ENCODE measurements at regions not wholly inside any gene's neighbourhood (a gene's known extent, or its start where the extent isn't known, plus 50 kb on each side); places are given as distances from the start of the nearest gene placed in this dataset.

DNA sequence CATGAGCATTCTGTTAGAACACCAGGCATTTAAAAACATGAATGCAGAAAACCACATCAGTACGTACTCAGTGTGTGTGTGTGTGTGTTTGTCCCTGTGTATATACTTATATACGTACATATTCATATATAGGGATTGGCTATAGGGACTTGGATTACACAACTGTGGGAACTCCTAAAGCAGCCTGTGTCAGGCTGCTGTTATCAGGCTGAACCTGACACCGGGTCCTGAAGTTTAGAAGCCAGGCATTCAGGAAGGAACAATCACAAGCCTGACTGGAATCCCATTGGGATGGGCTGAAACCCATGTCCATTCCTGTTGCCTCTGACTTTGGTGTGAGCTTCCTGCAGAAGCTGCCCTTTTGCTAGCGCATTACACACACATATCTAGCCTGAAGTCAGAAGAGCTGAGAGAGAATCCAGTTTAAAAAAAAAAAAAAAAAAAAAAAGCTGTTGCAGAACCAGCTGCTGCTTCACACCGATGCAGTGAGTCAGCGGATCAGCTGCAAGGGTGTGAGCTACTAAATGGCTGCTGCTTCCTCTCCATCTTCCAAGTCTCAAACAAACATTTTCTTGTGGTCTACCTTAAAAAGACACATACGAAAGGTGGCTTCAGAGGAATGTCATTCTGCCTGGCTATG is 348.1 kb downstream of the THBS2 start:
- no peak overlapping the region for H3K4me3 ChIP-seq
- peak overlapping the region in 1 of 21 experiments; percentile 29 for H3K27ac ChIP-seq

DNA sequence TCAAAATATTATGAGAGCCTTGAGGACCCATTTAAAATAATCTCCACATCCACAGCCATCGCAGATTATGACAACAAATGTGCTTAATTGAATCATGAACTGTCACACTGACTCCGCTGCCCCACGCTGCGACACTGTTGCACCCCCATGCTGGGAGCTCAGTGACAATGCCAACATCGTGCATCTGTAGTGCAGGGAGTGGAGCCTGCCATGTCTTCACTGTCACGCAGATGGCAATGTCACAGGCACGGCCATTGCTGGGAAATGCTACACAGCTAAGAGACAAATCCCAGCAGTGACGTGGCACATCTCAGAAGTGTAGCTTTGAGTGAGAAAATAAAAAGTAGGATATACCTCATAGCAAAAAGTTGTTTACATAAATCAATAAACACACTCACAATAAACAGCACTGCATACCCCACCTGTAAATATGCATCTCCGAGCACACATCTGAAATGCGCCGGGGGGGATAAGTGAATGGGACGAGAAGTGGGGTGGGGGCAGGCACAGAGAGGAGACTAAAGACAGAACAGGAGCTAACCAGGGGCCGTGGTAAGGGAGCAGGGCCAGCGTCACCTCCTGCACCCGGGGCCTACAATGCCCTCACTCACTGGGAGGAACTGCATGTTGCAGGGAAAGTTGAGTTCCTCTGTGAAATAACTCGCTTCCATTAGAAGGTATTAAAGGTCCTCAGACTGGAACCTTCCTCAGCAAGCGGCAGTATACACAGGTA is 349.9 kb downstream of the THBS2 start:
- Histone ChIP-seq H3K4me3 (no peak overlapping the region), H3K27ac (no peak overlapping the region)

DNA sequence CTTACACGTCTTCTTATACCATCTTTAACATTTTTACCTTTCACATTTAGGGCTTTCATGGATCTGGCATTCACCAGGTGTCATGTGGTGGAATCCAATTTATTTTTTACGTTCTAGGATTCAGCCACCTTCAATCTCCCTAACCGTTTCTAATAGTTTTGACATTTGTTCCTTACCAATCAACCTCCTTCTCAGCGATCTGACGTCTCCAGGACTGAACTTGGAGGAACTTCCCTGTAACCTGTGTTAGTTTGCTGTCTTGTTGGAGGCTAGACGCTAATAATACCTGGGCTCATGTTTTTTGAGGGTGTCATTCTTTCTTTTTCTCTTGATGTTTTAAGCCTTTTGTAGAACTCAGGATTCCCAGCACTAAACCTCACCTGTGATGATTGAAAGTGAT is 351.6 kb downstream of the THBS2 start:
- no peak overlapping the region for H3K4me3 ChIP-seq
- H3K27ac ChIP-seq = peak overlapping the region in 1 of 21 experiments; percentile 56

DNA sequence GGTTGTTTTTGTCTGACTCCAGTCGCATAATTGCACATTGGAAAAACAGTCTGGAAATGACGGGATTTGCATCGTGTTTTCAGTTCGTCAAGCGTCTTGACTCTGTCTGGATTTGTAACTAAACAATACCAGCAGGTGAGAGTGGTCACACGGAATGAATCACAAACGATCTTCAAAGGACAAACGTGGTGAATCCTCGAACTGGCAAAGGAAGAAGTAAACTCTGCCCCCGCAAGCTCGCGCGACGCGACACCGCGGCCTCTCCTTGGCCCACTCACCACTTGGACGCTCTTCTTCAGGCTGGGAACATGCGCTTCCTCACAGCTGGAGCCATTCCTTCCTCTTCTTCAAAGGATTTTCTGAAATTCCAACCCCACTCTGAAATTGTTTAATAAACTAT is 352.6 kb downstream of the THBS2 start:
- Histone ChIP-seq H3K27ac (peak overlapping the region in 5 of 21 experiments; percentile 19 to 65 (median 52)), H3K4me3 (no peak overlapping the region)

DNA sequence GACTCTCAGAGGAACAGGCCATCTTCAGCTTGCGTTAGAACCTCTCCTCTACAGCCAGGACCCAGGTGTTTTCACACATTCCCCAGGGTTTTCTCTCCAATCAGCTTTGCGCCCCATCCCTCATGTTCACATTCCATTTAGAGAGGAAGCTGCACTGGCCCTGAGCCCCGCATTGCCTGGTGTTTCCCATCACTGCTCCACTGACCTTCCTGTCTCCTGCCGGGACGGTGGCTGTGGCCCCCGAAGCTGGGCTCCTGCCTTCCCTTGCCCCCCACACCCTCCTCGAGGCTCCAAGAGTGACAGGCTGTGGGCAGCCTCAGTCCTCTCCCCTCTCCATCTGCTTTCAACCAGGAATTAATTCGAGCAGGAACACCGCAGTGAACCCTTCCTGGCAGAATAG is 357.3 kb downstream of the THBS2 start:
- Histone ChIP-seq H3K27ac (no peak overlapping the region), H3K4me3 (no peak overlapping the region)

DNA sequence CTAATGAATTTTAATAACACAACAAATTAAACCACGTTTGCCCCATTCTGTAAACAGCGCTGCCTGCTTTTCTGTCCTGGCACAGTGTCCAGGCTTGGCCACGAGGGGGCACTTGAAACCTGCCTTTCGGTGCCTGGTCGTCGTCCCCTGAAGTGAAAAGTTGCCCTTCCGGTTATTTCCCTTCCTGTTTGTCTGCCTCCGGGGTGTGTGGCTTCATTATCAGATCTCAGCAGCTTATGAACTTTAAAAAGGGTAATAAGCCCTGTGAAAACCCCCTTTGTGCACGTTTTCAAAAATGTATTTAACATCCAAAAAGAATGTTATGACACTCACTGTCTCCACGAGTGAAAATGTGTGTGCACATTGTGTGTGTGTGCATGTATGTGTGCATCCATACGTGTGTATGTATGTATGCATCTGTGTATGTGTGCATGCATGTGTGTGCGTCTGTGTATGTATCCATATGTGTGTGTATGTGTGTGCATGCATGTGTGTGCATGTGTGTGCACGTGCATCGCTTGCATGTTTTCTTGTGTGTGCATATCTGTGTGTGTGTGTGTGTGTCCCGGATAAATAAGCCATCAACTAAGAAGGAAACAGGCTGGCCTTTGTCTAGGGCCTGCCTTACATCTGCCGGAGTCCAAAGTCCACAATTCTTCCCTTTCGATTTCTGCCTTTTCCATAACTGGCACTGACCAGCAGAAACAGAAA is 358.4 kb downstream of the THBS2 start:
- Histone ChIP-seq H3K27ac (peak overlapping the region in 2 of 21 experiments; percentile 2 to 24), H3K4me3 (no peak overlapping the region)

DNA sequence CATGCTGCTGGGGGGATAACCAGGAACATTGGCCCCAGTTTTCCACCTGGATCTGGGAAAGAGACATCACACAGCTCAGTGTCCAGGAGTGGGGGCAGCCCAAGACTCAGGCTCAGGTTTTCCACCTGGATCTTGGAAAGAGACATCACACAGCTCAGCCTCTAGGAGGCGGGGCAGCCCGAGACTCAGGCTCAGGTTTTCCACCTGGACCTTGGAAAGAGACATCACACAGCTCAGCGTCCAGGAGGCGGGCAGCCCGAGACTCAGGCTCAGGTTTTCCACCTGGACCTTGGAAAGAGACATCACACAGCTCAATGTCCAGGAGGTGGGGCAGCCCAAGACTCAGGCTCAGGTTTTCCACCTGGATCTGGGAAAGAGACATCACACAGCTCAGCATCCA is 361.6 kb downstream of the THBS2 start:
- Histone ChIP-seq H3K4me3 (no peak overlapping the region), H3K27ac (no peak overlapping the region)

DNA sequence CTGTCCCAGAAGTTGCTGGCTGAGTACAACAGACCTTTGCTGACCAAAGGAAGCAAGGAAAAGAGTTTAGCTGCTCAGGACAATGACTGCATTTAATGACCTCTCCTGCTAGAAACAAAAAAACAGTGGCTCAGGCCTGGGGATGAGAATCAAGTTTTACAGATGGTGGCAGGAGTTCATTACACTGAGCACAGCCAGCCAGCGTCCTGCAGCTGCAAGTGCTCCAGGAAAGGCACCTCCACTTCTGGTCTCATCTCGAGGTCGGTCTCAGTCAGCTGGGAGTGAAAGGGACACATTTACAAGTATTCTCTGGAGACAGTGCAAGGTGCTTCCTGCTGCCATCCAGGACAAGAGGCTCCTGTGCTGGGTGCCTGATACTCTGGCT is 362.7 kb downstream of the THBS2 start:
- no peak overlapping the region for H3K4me3 ChIP-seq
- no peak overlapping the region for H3K27ac ChIP-seq

DNA sequence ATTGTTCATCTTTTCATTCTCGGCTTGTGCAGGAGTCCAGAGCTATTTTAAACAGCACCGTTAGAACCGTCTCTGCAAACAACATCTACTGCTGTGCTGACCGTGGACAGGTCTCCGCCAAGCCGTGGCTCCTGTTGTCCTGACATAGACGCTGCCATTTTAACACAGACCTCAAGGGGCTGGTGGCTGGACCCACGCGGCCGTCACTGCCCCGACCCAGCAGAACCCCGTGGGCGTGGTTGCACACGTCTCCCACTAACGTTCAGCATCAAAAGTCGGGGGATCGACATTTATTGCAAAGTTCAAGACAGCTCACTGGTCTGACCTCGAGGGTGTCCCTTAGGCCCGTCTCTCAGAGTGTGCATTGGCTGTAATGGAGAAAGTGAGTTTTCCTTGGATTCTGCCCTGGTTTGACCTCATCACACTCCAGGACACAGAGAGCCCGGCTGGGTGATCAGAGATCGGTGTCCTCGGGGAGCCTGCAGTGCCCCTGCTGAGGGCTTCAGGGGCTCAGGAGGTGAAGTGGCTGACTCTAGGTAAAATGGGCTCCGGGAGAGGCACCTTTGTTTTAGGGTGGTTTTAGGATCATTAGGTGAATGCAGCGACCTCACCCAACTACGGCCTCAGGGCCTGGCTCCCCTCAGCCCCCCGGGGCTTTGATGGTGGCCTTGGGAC is 363.2 kb downstream of the THBS2 start:
- H3K27ac ChIP-seq = no peak overlapping the region

DNA sequence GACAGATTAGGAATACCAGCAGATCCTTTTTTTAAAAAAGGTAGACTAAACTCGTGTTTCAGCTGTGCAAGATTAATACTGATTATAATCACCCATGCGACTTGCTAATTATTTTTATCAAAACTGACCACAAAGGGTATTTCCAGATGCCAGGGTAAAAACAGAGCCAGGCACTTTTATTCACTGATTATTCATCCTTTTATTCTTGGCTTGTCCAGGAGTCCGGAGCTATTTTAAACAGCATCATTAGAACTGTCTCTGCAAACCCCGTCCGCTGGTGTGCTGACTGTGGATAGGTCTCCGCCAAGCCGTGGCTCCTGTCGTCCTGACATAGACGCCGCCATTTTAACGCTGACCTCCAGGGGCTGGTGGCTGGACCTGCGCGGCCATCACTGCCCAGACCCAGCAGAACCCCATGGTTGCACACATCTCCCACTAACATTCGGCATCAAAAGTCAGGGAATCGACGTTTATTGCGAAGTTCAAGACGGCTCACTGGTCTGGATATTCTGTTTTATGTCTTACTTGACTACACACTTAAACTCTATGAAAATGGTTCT is 364.8 kb downstream of the THBS2 start:
- Histone ChIP-seq H3K27ac (no peak overlapping the region), H3K4me3 (no peak overlapping the region)

More for the DNA sequence above, 363.2 kb downstream of the THBS2 start:
- H3K4me3 ChIP-seq = no peak overlapping the region

DNA sequence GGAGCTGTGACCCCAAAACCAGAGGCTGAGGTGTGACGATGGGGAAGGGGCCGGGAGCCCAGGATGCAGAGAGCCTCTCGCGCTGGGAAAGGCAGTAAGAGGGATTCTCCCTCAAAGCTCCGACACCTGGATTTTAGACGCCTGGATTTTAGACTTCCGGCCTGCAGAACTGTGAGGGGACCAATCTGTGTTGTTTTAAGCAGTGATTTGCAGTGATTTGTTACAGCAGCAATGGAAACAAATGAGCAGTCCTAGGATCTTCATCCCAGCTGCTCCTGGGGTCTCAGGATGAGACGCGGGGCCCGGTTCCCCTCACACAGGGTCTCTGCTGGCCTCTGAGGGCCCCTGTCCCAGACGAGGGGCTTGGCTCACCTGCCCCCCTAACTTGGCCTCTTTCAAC is 365.5 kb downstream of the THBS2 start:
- H3K27ac ChIP-seq = no peak overlapping the region
- H3K4me3 ChIP-seq = no peak overlapping the region

DNA sequence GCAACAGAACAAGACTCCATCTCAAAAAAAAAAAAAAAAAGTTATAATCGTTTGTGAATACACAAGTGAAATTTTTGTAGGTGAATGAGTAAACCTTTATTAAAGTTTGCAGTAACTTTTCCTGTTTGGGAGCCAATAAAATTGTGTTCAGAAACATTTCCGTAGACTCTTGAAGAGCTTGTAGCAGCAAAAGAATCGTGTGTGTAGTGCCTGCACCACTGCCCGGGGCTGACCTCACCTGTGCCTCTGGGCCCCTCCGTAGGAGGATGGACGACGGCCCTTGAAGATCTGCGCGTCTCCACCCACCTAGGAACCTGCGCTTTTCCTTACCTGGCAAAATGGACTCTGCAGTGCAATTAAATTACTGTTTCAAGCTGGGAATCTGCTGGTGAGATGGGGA is 366.0 kb downstream of the THBS2 start:
- H3K4me3 ChIP-seq = no peak overlapping the region
- H3K27ac ChIP-seq = no peak overlapping the region

DNA sequence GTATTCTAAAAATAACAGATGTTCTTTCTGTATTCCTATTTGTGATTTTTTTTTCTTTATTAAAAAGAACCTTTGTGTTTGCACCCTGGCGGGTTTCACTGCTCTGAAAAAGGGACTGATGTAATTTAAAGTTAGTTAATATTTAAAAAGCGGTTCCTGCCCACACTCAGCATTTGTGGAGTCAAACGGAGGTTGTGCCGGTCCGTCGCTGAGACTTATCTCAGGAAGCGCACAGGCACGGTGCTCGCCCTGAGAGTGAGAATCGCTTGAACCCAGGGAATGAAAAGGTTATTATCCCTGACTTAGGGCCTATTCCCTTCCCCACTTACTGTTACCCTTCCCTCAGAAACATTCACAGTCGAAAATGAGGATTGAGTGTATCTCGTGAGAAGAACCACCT is 366.7 kb downstream of the THBS2 start:
- no peak overlapping the region for H3K27ac ChIP-seq
- no peak overlapping the region for H3K4me3 ChIP-seq

DNA sequence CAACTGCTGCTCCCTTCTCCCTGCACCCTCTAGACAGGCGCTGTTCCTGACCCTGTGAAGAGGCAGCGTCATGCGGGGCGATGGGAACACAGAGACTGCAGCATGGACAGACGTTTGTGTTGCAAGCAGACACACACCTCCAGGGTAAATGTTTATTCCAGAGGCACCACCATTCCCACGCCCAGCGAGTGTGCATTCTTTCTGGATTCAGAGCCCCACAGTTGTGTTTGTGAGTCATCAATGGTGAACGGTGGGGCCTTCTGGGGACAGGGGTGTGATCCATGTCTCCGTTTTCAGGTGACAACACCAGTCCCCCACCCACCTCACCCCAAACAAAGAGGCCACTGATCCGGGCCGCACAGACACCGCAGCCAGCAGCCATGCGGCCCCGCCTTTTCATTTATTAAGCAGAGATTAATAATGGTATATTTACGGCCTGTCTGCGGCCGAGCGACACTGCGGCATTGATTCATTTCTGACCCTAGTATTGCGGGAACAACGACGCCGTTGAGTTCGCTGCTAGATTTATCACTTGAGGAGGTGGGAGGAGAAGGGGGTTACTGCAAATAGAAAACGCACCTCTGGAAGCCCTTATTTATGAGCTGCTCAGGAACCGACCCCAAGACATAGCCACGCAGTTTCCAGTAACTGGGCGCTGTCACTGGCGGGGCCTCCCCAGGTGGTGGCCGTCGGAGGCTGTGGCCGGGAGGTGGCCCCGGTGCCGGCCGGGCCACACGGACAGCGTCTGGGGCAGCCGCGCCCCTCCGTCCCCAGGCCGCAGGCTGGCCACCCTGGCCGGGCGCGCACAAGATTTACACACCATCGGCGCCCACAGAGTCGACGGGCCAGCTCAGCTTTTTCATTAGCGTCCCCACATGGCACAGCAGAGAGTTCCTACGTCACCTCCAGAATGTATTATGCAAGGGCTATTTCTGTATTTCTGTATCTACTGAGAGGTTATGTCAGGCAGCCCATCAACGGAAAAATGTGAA is 367.6 kb downstream of the THBS2 start:
- Histone ChIP-seq H3K4me3 (no peak overlapping the region), H3K27ac (no peak overlapping the region)

DNA sequence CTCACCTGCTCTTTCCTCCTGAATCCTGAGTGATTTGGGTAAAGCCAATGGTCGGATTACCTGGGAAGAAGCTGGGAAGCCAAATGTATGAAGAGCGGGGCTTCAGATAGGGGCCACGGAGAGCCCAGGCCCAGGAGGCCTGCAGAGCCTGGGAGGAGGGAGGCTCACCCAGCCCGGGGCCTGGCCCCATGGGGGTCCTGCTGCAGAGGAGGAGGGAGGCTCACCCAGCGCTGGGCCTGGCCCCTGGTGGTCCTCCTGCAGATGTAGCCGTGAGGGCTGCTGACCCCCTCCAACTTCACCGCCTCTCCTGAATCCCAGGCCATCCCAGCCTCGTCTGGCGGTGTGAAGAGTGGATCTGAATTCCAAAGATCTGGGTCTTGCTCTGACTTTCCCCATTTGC is 368.4 kb downstream of the THBS2 start:
- H3K4me3 ChIP-seq = no peak overlapping the region
- H3K27ac ChIP-seq = no peak overlapping the region

DNA sequence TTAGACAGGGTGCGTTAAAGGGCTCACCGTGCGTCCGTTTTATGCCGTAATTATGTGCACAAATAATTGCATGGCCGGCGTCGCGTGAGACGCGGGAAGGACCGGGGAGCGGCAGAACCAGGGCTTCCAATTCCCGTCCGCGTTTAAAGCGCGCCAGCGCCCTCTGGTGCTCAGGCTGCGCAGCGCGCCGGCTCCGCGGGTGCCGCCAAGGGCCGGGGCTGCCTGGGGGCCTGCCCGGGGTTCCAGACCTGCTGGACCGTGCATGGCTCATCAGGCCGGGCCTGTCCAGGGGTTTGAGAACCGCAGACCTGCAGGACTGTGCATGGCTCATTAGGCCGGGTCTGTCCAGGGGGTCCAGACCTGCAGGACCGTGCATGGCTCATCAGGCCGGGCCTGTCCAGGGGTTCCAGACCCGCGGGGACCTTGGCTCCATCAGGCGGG is 369.0 kb downstream of the THBS2 start:
- H3K4me3 ChIP-seq = peak overlapping the region in 6 of 7 experiments; percentile 10 to 19 (median 14)
- H3K27ac ChIP-seq = peak overlapping the region in 6 of 21 experiments; percentile 3 to 75 (median 50)

DNA sequence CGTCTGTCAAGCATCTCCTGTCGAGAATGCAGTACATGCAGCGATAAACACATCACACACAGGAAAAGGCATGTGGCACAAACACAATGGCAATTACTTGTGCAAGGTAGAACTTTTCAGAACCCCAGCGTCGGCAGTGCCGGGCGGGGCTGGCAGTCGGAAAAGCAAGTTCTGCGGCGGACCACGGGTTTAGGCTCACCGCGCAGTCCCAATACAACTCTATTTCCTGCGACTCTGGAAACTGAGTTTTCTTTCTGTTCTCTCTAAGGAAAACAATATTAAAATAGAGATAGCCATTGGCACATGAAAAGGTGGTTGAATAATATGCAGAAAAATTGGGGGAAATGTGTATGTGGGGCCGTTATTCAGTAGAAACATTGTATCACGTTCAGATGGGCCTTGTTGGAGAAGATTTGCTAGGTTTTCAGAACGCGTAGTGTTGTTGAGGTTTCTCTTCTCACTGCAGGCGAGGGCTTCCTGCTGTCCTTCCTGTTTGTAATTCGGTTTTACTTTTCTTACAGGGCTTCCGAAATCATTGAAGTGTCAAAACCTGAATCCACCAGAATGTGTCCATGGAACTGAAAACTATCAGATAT is 369.5 kb downstream of the THBS2 start:
- peak overlapping the region in 6 of 7 experiments; percentile 10 to 19 (median 14) for H3K4me3 ChIP-seq
- H3K27ac ChIP-seq = peak overlapping the region in 7 of 21 experiments; percentile 3 to 75 (median 40)

DNA sequence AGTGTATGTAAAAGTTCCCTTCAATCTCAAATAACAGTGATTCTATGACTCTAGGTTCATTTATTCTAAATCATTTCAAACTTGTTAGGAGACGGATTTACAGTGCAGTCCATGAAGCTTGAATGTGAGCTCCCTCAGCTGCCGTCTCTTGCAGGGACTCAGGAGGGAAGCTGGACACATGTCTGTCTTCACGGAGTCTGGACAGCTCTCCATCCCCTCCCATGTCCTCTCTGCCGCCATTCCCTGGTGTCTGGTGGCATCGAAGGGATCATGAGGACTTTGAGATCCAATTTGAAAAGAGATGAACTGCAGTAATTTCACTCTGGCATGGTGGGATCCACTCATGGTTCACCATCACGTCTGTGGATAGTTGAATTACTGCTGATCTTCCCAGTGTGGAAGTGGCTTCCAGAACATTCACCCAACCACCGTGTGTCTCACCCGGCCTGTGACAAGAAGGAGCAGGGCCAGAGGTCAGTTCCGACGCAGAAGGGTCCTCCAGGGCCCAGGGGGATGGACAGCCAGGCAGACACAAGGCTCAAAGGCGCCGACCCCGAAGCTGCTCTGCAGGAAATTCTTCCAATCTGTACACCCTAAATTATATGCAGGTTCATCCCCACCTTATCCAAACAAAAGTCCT is 370.1 kb downstream of the THBS2 start:
- H3K27ac ChIP-seq = peak overlapping the region in 1 of 21 experiments; percentile 59
- no peak overlapping the region for H3K4me3 ChIP-seq

Data from skin epidermis (tissue), 12 donors.